ENCODE measurements at regions not wholly inside any gene's neighbourhood (a gene's known extent, or its start where the extent isn't known, plus 50 kb on each side); places are given as distances from the start of the nearest gene placed in this dataset.

- no peak for ATAC-seq
- intact Hi-C loops (cut with micrococcal nuclease), result no loop called here
- CTCF ChIA-PET, result no interaction called here
- peaks cover 6% of the 10 kb centered on the region for H3K27me3 Mint-ChIP-seq
- H3K9me3 Mint-ChIP-seq, result no peaks in the 10 kb centered on the region
- H3K4me3 Mint-ChIP-seq, result no peak overlapping the region
- POLR2A ChIA-PET, result no interaction called here
- DNase-seq, result no peak
- no peaks in the 10 kb centered on the region for H3K36me3 Mint-ChIP-seq (ENCODE audit: low read depth)
- no peak for TF ChIP-seq CTCF (IDR thresholded peaks at IDR 0.05)
- no peak overlapping the region for H3K27ac Mint-ChIP-seq
- H3K4me1 Mint-ChIP-seq (ENCODE audit: low read depth), result no peaks in the 10 kb centered on the region
Observed at GRCh38 chr3:102332205-102332604, 102.6 kb upstream of the ZPLD1 start.

- H3K36me3 Mint-ChIP-seq (ENCODE audit: low read depth), result no peaks in the 10 kb centered on the region
- ChIA-PET POLR2A (no interaction called here), CTCF (interaction anchor here (1.5 kb wide), 1 partner anchor 104 kb away, joined by 3 read pairs; no protein-coding TSS in a partner anchor)
- H3K27ac Mint-ChIP-seq, result no peak overlapping the region
- no peak for ATAC-seq
- no peaks in the 10 kb centered on the region for H3K4me1 Mint-ChIP-seq (ENCODE audit: low read depth)
- H3K27me3 Mint-ChIP-seq, result peaks cover 6% of the 10 kb centered on the region
- no peak for TF ChIP-seq CTCF (IDR thresholded peaks at IDR 0.05)
- no peaks in the 10 kb centered on the region for H3K9me3 Mint-ChIP-seq
- no peak overlapping the region for H3K4me3 Mint-ChIP-seq
- DNase-seq, result no peak
- intact Hi-C loops (cut with micrococcal nuclease), result no loop called here
Observed at GRCh38 chr3:102332934-102333333, 101.9 kb upstream of the ZPLD1 start.

GRCh38 chr3:102336130-102336529 lies 98.7 kb upstream of the ZPLD1 start:
- no peak overlapping the region for H3K27ac Mint-ChIP-seq
- ChIA-PET CTCF (no interaction called here), POLR2A (no interaction called here)
- H3K27me3 Mint-ChIP-seq, result peaks cover 3% of the 10 kb centered on the region
- no peaks in the 10 kb centered on the region for H3K4me1 Mint-ChIP-seq (ENCODE audit: low read depth)
- no peaks in the 10 kb centered on the region for H3K36me3 Mint-ChIP-seq (ENCODE audit: low read depth)
- TF ChIP-seq CTCF (IDR thresholded peaks at IDR 0.05), result no peak
- DNase-seq (no peak), ATAC-seq (no peak)
- no peaks in the 10 kb centered on the region for H3K9me3 Mint-ChIP-seq
- intact Hi-C loops (cut with micrococcal nuclease), result no loop called here
- H3K4me3 Mint-ChIP-seq, result no peak overlapping the region

GRCh38 chr3:102339671-102340070 lies 95.1 kb upstream of the ZPLD1 start:
- POLR2A ChIA-PET, result no interaction called here
- no peak overlapping the region for H3K27ac Mint-ChIP-seq
- no peak for ATAC-seq

GRCh38 chr3:102346897-102347296 lies 87.9 kb upstream of the ZPLD1 start:
- Mint-ChIP-seq H3K4me1 (ENCODE audit: low read depth) (no peaks in the 10 kb centered on the region), H3K27me3 (peaks cover 9% of the 10 kb centered on the region), H3K9me3 (no peaks in the 10 kb centered on the region), H3K36me3 (ENCODE audit: low read depth) (no peaks in the 10 kb centered on the region), H3K27ac (no peak overlapping the region), H3K4me3 (no peak overlapping the region)
- TF ChIP-seq CTCF (IDR thresholded peaks at IDR 0.05), result no peak
- DNase-seq (no peak), ATAC-seq (no peak)
- ChIA-PET POLR2A (no interaction called here), CTCF (no interaction called here)
- intact Hi-C loops (cut with micrococcal nuclease), result no loop called here

More at GRCh38 chr3:102339671-102340070, 95.1 kb upstream of the ZPLD1 start:
- TF ChIP-seq CTCF (IDR thresholded peaks at IDR 0.05), result no peak
- CTCF ChIA-PET, result no interaction called here
- intact Hi-C loops (cut with micrococcal nuclease), result no loop called here
- Mint-ChIP-seq H3K27me3 (peaks cover 4% of the 10 kb centered on the region), H3K4me1 (ENCODE audit: low read depth) (no peaks in the 10 kb centered on the region), H3K9me3 (no peaks in the 10 kb centered on the region), H3K4me3 (no peak overlapping the region), H3K36me3 (ENCODE audit: low read depth) (no peaks in the 10 kb centered on the region)
- no peak for DNase-seq

All from activated CD8-positive, alpha-beta T cell treated with anti-CD3 and anti-CD28 coated beads for 36 hours (primary cell).